ENCODE measurements at regions not wholly inside any gene's neighbourhood (a gene's known extent, or its start where the extent isn't known, plus 50 kb on each side); places are given as distances from the start of the nearest gene placed in this dataset.

GRCh38 chr11:115820026-115820425 is 315.8 kb upstream of the CADM1 start:
- TF ChIP-seq TCF12 (IDR thresholded peaks at IDR 0.05; ENCODE audit: low read depth) (no peak), RAD21 (IDR thresholded peaks at IDR 0.05; ENCODE audit: low read depth) (no peak), ZBTB7A (IDR thresholded peaks at IDR 0.05; ENCODE audit: low read depth) (no peak)

Measured in Ishikawa (cell line).